ENCODE measurements at regions not wholly inside any gene's neighbourhood (a gene's known extent, or its start where the extent isn't known, plus 50 kb on each side); places are given as distances from the start of the nearest gene placed in this dataset.

- 93% methylated on average over 9 of the region's 20 CpGs for WGBS
- TF ChIP-seq CTCF (IDR thresholded peaks at IDR 0.05) (no peak), EP300 (IDR thresholded peaks at IDR 0.05) (no peak), POLR2AphosphoS5 (IDR thresholded peaks at IDR 0.05) (no peak)
- H3K36me3 ChIP-seq, result no peaks in the 10 kb centered on the region
- H3K27ac ChIP-seq (replicated peaks in 1 of 4), result peak overlapping the region; percentile 77 to 86 (median 82)
- no peaks in the 10 kb centered on the region for H3K9me3 ChIP-seq
- no peaks in the 10 kb centered on the region for H3K27me3 ChIP-seq
- intact Hi-C loops (cut with DNase I), result no loop called here
- no peak for DNase-seq (ENCODE audit: extremely low spot score)
- H3K4me3 ChIP-seq, result no peak overlapping the region
- peaks cover 42 to 67% (median 62%) of the 10 kb centered on the region in 4 donors for H3K4me1 ChIP-seq
These were observed 62.1 kb upstream of the GPC1 start for GRCh38 chr2:240373289-240373885.

GRCh38 chr2:240374085-240374907 is 61.2 kb upstream of the GPC1 start:
- Histone ChIP-seq H3K27me3 (no peaks in the 10 kb centered on the region), H3K4me3 (no peak overlapping the region), H3K4me1 (peaks cover 33 to 58% (median 54%) of the 10 kb centered on the region in 4 donors), H3K36me3 (no peaks in the 10 kb centered on the region), H3K9me3 (no peaks in the 10 kb centered on the region), H3K27ac (replicated peaks in 1 of 4) (peak overlapping the region; percentile 77 to 86 (median 82))
- WGBS, result 26% methylated on average over 15 of the region's 22 CpGs
- TF ChIP-seq POLR2AphosphoS5 (IDR thresholded peaks at IDR 0.05) (peak; percentile 45 to 78), POLR2A (IDR thresholded peaks at IDR 0.05; ENCODE audit: low read depth) (no peak), CTCF (IDR thresholded peaks at IDR 0.05) (no peak), EP300 (IDR thresholded peaks at IDR 0.05) (no peak)
- no peak for DNase-seq (ENCODE audit: extremely low spot score)
- intact Hi-C loops (cut with DNase I), result loop anchor here (2.0 kb wide), 1 partner anchor 61 kb away; the partner anchor contains the start of gene GPC1

- Histone ChIP-seq H3K4me3 (no peak overlapping the region), H3K27me3 (no peaks in the 10 kb centered on the region), H3K27ac (replicated peaks in 1 of 4) (peak overlapping the region; percentile 77 to 86 (median 82)), H3K4me1 (peaks cover 24 to 50% (median 46%) of the 10 kb centered on the region in 4 donors), H3K9me3 (no peaks in the 10 kb centered on the region), H3K36me3 (no peaks in the 10 kb centered on the region)
- WGBS, result 98% methylated on average over 28 of the region's 28 CpGs
- no peak for TF ChIP-seq POLR2A (IDR thresholded peaks at IDR 0.05; ENCODE audit: low read depth)
- TF ChIP-seq POLR2AphosphoS5 (IDR thresholded peaks at IDR 0.05), result no peak
- no peak for TF ChIP-seq EP300 (IDR thresholded peaks at IDR 0.05)
- TF ChIP-seq CTCF (IDR thresholded peaks at IDR 0.05), result no peak
- DNase-seq (ENCODE audit: extremely low spot score), result no peak
- intact Hi-C loops (cut with DNase I), result loop anchor here (2.0 kb wide), 1 partner anchor 60 kb away; the partner anchor contains the start of gene GPC1
These were observed 60.3 kb upstream of the GPC1 start for GRCh38 chr2:240375024-240375645.

- intact Hi-C loops (cut with DNase I), result no loop called here
- WGBS, result 91% methylated on average over 9 of the region's 12 CpGs
- Histone ChIP-seq H3K27me3 (no peaks in the 10 kb centered on the region), H3K27ac (replicated peaks in 1 of 4) (no peak overlapping the region), H3K9me3 (peaks cover 0 to 5% (median 0%) of the 10 kb centered on the region in 4 donors), H3K36me3 (no peaks in the 10 kb centered on the region), H3K4me3 (no peak overlapping the region), H3K4me1 (peaks cover 16 to 34% (median 32%) of the 10 kb centered on the region in 4 donors)
- DNase-seq (ENCODE audit: extremely low spot score), result no peak
- TF ChIP-seq EP300 (IDR thresholded peaks at IDR 0.05), result no peak
- TF ChIP-seq POLR2A (IDR thresholded peaks at IDR 0.05; ENCODE audit: low read depth), result no peak
- no peak for TF ChIP-seq POLR2AphosphoS5 (IDR thresholded peaks at IDR 0.05)
- TF ChIP-seq CTCF (IDR thresholded peaks at IDR 0.05), result no peak
These were observed 58.7 kb upstream of the GPC1 start for GRCh38 chr2:240376739-240377138.
